ENCODE measurements at regions not wholly inside any gene's neighbourhood (a gene's known extent, or its start where the extent isn't known, plus 50 kb on each side); places are given as distances from the start of the nearest gene placed in this dataset.

DNA sequence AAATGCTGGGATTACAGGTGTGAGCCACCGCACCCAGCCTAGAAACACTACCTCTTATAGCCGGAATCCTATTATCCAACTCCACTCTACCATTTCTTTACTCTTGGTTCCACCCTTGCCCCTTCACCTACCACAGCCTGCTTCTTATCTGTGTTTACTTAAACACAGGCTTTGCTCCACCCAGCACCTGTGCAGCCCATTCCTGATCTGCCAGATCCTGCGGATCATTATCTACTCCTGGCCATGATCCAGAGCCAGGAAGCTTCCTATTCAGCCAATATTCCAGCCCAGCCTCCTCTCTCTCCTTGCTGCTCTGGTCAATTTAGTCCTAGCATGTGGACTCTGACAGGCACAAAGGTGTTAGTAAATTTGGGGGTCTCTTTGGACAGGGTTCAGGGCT lies 98.8 kb upstream of the MED13 start:
- H3K27ac ChIP-seq: peak overlapping the region; percentile 61
- TF ChIP-seq ZFX (IDR thresholded peaks at IDR 0.05; ENCODE audit: borderline replicate concordance): no peak
- TF ChIP-seq, protein P1, sequence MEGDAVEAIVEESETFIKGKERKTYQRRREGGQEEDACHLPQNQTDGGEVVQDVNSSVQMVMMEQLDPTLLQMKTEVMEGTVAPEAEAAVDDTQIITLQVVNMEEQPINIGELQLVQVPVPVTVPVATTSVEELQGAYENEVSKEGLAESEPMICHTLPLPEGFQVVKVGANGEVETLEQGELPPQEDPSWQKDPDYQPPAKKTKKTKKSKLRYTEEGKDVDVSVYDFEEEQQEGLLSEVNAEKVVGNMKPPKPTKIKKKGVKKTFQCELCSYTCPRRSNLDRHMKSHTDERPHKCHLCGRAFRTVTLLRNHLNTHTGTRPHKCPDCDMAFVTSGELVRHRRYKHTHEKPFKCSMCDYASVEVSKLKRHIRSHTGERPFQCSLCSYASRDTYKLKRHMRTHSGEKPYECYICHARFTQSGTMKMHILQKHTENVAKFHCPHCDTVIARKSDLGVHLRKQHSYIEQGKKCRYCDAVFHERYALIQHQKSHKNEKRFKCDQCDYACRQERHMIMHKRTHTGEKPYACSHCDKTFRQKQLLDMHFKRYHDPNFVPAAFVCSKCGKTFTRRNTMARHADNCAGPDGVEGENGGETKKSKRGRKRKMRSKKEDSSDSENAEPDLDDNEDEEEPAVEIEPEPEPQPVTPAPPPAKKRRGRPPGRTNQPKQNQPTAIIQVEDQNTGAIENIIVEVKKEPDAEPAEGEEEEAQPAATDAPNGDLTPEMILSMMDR (IDR thresholded peaks at IDR 0.05): no peak

GRCh38 chr17:62162898-62163297 lies 97.8 kb upstream of the MED13 start:
- H3K27ac ChIP-seq: peak overlapping the region; percentile 61; the same call in 1 of the 2 replicates
- TF ChIP-seq ZFX (IDR thresholded peaks at IDR 0.05; ENCODE audit: borderline replicate concordance): no peak
- TF ChIP-seq, protein P1 (IDR thresholded peaks at IDR 0.05): no peak

- TF ChIP-seq, protein P1 (IDR thresholded peaks at IDR 0.05): no peak
- TF ChIP-seq ZFX (IDR thresholded peaks at IDR 0.05; ENCODE audit: borderline replicate concordance): no peak
Observed at GRCh38 chr17:62161405-62162148, 96.5 kb upstream of the MED13 start.

DNA sequence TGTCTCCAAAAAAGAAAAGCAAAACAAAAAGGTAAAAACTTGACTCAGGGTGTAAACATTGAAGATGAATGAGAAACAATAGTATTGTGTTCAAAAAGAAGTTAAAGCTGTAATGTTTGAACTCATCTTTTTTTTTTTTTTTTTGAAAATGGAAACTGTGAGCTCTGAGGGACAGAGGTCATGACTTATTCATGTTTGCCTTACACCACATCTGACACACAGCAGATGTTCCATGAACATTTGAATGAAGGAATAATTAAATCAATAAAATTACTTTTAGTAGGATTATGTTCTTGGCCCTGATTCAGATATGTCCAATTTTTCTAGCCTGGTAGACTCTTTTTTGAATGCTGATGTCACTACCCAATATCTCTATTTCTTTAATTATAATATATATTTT lies 95.7 kb upstream of the MED13 start:
- no peak overlapping the region for H3K27ac ChIP-seq
- no peak for TF ChIP-seq ZFX (IDR thresholded peaks at IDR 0.05; ENCODE audit: borderline replicate concordance)
- TF ChIP-seq, protein P1 (IDR thresholded peaks at IDR 0.05): no peak

More at GRCh38 chr17:62161405-62162148, 96.5 kb upstream of the MED13 start:
- no peak overlapping the region for H3K27ac ChIP-seq

DNA sequence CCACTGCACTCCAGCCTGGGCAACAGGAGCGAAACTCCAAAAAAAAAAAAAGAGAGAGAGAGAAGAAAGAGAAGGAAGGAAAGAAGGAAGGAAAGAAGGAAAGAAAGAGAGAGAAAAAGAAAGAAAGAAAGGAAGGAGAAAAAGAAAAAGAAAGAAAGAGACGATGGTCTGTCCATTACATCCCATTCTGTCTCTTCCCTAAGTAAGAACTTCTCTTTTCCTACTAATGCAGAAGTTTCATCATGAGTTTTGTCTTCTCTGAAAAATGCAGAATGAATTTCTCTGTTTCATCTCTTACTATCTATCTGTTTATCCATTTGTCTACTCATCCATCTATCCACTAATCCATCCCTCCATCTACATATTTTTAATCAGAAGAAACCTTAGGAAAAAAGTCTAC lies 94.9 kb upstream of the MED13 start:
- TF ChIP-seq ZFX (IDR thresholded peaks at IDR 0.05; ENCODE audit: borderline replicate concordance): no peak
- TF ChIP-seq, protein P1 (IDR thresholded peaks at IDR 0.05): no peak
- no peak overlapping the region for H3K27ac ChIP-seq

GRCh38 chr17:62156949-62157348 lies 91.9 kb upstream of the MED13 start:
- H3K27ac ChIP-seq: no peak overlapping the region
- no peak for TF ChIP-seq ZFX (IDR thresholded peaks at IDR 0.05; ENCODE audit: borderline replicate concordance)
- TF ChIP-seq, protein P1 (IDR thresholded peaks at IDR 0.05): no peak

DNA sequence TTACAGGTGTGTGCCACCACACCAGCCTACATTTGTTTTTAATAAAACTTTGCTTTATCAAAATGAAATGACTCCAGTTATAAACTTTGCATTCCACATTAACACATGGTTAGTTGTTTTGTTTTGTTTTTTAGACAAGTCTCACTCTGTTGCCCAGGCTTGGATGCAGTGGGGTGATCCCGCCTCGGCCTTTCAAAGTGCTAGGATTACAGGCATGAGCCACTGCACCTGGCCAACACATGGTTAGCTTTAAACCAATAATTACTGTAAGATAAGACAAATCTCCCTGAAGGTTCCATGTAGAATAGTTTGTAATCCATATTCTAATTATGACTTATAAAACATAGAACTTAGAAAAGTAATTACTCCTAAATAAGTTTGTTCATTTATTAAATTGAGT lies 89.8 kb upstream of the MED13 start:
- no peak for TF ChIP-seq ZFX (IDR thresholded peaks at IDR 0.05; ENCODE audit: borderline replicate concordance)
- TF ChIP-seq, protein P1 (IDR thresholded peaks at IDR 0.05): no peak

More for the DNA sequence above, 89.8 kb upstream of the MED13 start:
- H3K27ac ChIP-seq: no peak overlapping the region
